H1 (cell line): ENCODE measurements at regions not wholly inside any gene's neighbourhood (a gene's known extent, or its start where the extent isn't known, plus 50 kb on each side); places are given as distances from the start of the nearest gene placed in this dataset.

Source experiments
- HDAC2 ChIP-seq, 2 experiments: fragments of 300-600 bp in 1 of 2; sonication (generic) in 1 of 2; IDR thresholded peaks; 2 replicates each; pipeline ENCODE4 v1.6.1; 2011 to 2012; ENCODE audit warnings: low read depth in 2 of 2, low read length in 2 of 2, mild to moderate bottlenecking in 2 of 2, moderate library complexity in 2 of 2, borderline replicate concordance in 1 of 2, inconsistent platforms in 1 of 2
- RAD21 ChIP-seq, 2 experiments: IDR thresholded peaks in 1 of 2; conservative IDR thresholded peaks in 1 of 2; 2 replicates each; pipeline ENCODE4 v1.6.1; 2011; ENCODE audit warnings: low read depth in 2 of 2, low read length in 2 of 2, improper control_type of control experiment in 1 of 2, inconsistent platforms in 1 of 2, mild to moderate bottlenecking in 1 of 2, moderate library complexity in 1 of 2
- TF ChIP-seq, protein P1 (sequence below): fragments of 300-600 bp; sonication (generic); IDR thresholded peaks from 2 replicates; pipeline ENCODE4 v1.7.1; 2012; ENCODE audit warnings: low read length, moderate library complexity, mild to moderate bottlenecking, inconsistent platforms; ENCODE audit not compliant: insufficient replicate concordance

DNA sequence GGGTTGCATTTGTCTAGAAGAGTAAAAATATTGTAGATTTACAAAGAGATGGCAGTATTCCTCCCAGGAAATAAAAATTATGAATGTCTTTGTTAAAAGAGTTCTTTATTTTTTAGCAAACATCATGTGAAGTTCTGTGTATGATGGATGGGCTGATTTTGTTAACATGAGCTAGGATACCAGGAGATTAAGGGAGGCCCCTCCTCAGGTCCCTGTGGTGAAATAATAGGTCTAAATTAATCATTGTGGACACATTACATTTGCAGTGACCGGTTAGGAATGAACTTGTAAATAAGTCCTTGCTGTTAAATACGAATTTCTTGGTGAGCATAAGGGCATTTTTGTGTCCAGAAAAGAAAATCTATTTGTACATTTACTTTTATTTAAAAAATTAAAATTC is 339.4 kb upstream of the PHF14 start (continued):
- TF ChIP-seq, protein P1, sequence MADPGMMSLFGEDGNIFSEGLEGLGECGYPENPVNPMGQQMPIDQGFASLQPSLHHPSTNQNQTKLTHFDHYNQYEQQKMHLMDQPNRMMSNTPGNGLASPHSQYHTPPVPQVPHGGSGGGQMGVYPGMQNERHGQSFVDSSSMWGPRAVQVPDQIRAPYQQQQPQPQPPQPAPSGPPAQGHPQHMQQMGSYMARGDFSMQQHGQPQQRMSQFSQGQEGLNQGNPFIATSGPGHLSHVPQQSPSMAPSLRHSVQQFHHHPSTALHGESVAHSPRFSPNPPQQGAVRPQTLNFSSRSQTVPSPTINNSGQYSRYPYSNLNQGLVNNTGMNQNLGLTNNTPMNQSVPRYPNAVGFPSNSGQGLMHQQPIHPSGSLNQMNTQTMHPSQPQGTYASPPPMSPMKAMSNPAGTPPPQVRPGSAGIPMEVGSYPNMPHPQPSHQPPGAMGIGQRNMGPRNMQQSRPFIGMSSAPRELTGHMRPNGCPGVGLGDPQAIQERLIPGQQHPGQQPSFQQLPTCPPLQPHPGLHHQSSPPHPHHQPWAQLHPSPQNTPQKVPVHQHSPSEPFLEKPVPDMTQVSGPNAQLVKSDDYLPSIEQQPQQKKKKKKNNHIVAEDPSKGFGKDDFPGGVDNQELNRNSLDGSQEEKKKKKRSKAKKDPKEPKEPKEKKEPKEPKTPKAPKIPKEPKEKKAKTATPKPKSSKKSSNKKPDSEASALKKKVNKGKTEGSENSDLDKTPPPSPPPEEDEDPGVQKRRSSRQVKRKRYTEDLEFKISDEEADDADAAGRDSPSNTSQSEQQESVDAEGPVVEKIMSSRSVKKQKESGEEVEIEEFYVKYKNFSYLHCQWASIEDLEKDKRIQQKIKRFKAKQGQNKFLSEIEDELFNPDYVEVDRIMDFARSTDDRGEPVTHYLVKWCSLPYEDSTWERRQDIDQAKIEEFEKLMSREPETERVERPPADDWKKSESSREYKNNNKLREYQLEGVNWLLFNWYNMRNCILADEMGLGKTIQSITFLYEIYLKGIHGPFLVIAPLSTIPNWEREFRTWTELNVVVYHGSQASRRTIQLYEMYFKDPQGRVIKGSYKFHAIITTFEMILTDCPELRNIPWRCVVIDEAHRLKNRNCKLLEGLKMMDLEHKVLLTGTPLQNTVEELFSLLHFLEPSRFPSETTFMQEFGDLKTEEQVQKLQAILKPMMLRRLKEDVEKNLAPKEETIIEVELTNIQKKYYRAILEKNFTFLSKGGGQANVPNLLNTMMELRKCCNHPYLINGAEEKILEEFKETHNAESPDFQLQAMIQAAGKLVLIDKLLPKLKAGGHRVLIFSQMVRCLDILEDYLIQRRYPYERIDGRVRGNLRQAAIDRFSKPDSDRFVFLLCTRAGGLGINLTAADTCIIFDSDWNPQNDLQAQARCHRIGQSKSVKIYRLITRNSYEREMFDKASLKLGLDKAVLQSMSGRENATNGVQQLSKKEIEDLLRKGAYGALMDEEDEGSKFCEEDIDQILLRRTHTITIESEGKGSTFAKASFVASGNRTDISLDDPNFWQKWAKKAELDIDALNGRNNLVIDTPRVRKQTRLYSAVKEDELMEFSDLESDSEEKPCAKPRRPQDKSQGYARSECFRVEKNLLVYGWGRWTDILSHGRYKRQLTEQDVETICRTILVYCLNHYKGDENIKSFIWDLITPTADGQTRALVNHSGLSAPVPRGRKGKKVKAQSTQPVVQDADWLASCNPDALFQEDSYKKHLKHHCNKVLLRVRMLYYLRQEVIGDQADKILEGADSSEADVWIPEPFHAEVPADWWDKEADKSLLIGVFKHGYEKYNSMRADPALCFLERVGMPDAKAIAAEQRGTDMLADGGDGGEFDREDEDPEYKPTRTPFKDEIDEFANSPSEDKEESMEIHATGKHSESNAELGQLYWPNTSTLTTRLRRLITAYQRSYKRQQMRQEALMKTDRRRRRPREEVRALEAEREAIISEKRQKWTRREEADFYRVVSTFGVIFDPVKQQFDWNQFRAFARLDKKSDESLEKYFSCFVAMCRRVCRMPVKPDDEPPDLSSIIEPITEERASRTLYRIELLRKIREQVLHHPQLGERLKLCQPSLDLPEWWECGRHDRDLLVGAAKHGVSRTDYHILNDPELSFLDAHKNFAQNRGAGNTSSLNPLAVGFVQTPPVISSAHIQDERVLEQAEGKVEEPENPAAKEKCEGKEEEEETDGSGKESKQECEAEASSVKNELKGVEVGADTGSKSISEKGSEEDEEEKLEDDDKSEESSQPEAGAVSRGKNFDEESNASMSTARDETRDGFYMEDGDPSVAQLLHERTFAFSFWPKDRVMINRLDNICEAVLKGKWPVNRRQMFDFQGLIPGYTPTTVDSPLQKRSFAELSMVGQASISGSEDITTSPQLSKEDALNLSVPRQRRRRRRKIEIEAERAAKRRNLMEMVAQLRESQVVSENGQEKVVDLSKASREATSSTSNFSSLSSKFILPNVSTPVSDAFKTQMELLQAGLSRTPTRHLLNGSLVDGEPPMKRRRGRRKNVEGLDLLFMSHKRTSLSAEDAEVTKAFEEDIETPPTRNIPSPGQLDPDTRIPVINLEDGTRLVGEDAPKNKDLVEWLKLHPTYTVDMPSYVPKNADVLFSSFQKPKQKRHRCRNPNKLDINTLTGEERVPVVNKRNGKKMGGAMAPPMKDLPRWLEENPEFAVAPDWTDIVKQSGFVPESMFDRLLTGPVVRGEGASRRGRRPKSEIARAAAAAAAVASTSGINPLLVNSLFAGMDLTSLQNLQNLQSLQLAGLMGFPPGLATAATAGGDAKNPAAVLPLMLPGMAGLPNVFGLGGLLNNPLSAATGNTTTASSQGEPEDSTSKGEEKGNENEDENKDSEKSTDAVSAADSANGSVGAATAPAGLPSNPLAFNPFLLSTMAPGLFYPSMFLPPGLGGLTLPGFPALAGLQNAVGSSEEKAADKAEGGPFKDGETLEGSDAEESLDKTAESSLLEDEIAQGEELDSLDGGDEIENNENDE: no peak
- TF ChIP-seq RAD21 (IDR thresholded peaks at IDR 0.05 in 1 of 2, conservative IDR thresholded peaks at IDR 0.05 in 1 of 2; ENCODE audit: low read depth in 2 of 2, low read length in 2 of 2) (no peak), HDAC2 (IDR thresholded peaks at IDR 0.05; ENCODE audit: borderline replicate concordance in 1 of 2, low read depth in 2 of 2, low read length in 2 of 2) (no peak)
- TF ChIP-seq, all 59 proteins: peak for 0
